IMR-90 (cell line): ENCODE measurements at regions not wholly inside any gene's neighbourhood (a gene's known extent, or its start where the extent isn't known, plus 50 kb on each side); places are given as distances from the start of the nearest gene placed in this dataset.

ENCODE experiments used
- CEBPB ChIP-seq: IDR thresholded peaks from 2 replicates; pipeline ENCODE4 v1.6.1; 2012; ENCODE audit warnings: low read depth, low read length, improper control_type of control experiment
- CHD1 ChIP-seq: IDR thresholded peaks from 2 replicates; pipeline ENCODE4 v1.6.1; 2012; ENCODE audit warnings: low read depth, low read length, improper control_type of control experiment
- CTCF ChIP-seq: conservative IDR thresholded peaks from 2 replicates; pipeline ENCODE4 v1.5.1; 2012; ENCODE audit warnings: mild to moderate bottlenecking, low read depth, low read length, improper control_type of control experiment
- ELK1 ChIP-seq: fragments of 150-350 bp; IDR thresholded peaks from 2 replicates; pipeline ENCODE4 v1.6.1; 2016; ENCODE audit warnings: low read depth, mild to moderate bottlenecking, low read length, moderate library complexity, borderline replicate concordance
- MXI1 ChIP-seq: IDR thresholded peaks from 2 replicates; pipeline ENCODE4 v1.6.1; 2012; ENCODE audit warnings: low read depth, mild to moderate bottlenecking, low read length, moderate library complexity, borderline replicate concordance
- RCOR1 ChIP-seq: IDR thresholded peaks from 2 replicates; pipeline ENCODE4 v1.6.1; 2012; ENCODE audit warnings: mild to moderate bottlenecking, low read length, improper control_type of control experiment; ENCODE audit not compliant: insufficient replicate concordance
- RFX5 ChIP-seq: IDR thresholded peaks from 2 replicates; pipeline ENCODE4 v1.8.0; 2012; ENCODE audit warnings: low read depth, mild to moderate bottlenecking, low read length, moderate library complexity
- USF2 ChIP-seq: fragments of 150-350 bp; IDR thresholded peaks from 2 replicates; pipeline ENCODE4 v1.6.1; 2017; ENCODE audit warnings: mild to moderate bottlenecking, antibody characterized with exemption, low read length, low read depth

GRCh38 chrX:137695417-137695816, 129.5 kb downstream of the ZIC3 start:
- TF ChIP-seq CTCF: no peak
- no peak for TF ChIP-seq CEBPB
- TF ChIP-seq RCOR1: no peak
- no peak for TF ChIP-seq CHD1
- TF ChIP-seq MXI1: no peak
- no peak for TF ChIP-seq USF2
- TF ChIP-seq ELK1: no peak
- no peak for TF ChIP-seq RFX5
